Uterus (tissue), 2 donors: ENCODE measurements at regions not wholly inside any gene's neighbourhood (a gene's known extent, or its start where the extent isn't known, plus 50 kb on each side); places are given as distances from the start of the nearest gene placed in this dataset.

Experiments used
- POLR2A ChIP-seq, 2 donors: fragments of 450-650 bp; IDR thresholded peaks; one replicate each; pipeline ENCODE4 v1.6.1; 2016; ENCODE audit warnings: antibody characterized with exemption in 2 of 2, mild to moderate bottlenecking in 1 of 2, moderate library complexity in 1 of 2
- TF ChIP-seq, protein P1 (sequence below), 4 experiments: fragments of 200-600 bp in 2 of 4; fragments of 450-650 bp in 2 of 4; sonication (generic) in 2 of 4; IDR thresholded peaks; one replicate each; pipeline ENCODE4 v1.5.1; 2016 to 2019; ENCODE audit warnings: antibody characterized with exemption in 4 of 4, mild to moderate bottlenecking in 2 of 4, moderate library complexity in 1 of 4

GRCh38 chr6:66230591-66230990 is 523.6 kb upstream of the EYS start:
- TF ChIP-seq, protein P1, sequence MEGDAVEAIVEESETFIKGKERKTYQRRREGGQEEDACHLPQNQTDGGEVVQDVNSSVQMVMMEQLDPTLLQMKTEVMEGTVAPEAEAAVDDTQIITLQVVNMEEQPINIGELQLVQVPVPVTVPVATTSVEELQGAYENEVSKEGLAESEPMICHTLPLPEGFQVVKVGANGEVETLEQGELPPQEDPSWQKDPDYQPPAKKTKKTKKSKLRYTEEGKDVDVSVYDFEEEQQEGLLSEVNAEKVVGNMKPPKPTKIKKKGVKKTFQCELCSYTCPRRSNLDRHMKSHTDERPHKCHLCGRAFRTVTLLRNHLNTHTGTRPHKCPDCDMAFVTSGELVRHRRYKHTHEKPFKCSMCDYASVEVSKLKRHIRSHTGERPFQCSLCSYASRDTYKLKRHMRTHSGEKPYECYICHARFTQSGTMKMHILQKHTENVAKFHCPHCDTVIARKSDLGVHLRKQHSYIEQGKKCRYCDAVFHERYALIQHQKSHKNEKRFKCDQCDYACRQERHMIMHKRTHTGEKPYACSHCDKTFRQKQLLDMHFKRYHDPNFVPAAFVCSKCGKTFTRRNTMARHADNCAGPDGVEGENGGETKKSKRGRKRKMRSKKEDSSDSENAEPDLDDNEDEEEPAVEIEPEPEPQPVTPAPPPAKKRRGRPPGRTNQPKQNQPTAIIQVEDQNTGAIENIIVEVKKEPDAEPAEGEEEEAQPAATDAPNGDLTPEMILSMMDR (IDR thresholded peaks at IDR 0.05): no peak
- TF ChIP-seq POLR2A (IDR thresholded peaks at IDR 0.05): no peak
